NCI-H1417 (cell line): ENCODE measurements at regions not wholly inside any gene's neighbourhood (a gene's known extent, or its start where the extent isn't known, plus 50 kb on each side); places are given as distances from the start of the nearest gene placed in this dataset.

Source experiments
- DNase-seq, 3 experiments: peaks; one replicate each; lab custom pipeline; 2025; lab: John Stamatoyannopoulos, UW

DNA sequence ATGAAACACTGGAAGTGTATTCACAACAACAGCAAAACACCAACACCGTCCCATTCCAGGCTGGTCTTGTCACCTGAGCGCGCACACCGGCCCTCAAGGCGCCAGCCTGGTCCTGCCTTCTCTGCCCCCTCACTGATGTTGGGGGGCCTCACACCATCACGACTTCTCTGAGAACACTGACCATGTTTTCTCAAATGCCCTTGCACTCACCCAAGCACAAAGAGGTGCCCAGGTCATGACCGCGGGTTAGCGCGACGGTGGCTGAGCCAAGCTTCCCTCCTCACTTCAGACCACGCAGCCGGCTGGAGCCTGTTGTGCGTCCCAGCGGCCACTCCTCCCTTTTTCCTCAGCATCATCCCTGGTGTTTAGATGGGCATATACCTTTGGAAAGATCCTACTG is 101.3 kb upstream of the SALL3 start:
- no peak for DNase-seq

DNA sequence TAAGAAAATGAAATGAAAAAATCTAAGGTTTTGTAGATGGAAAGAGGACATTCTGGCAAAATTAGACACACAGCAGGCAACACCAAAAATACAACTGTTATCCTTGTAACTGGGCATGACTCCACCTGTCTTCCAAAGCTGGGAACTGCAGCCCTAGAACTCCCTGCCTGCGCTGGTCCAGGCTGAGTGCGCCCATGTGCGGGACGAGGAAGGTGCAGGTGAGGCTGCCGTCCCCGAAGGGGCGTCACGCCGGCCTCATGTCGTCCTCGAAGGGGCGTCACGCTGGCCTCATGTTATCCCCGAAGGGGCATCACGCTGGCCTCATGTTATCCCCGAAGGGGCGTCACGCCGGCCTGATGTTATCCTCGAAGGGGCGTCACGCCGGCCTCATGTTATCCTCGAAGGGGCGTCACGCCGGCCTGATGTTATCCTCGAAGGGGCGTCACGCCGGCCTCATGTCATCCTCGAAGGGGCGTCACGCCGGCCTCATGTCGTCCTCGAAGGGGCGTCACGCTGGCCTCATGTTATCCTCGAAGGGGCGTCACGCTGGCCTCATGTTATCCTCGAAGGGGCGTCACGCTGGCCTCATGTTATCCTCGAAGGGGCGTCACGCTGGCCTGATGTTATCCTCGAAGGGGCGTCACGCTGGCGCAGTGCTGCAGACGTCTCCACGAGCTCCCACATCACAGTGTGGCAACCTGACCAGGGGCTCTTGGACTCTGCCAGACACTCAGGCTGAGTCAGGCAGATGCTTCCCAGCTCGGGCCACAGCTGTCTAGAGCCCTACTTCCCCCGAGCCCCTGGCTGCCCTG is 100.3 kb upstream of the SALL3 start:
- peak in 1 of 3 experiments; percentile 38 for DNase-seq

GRCh38 chr18:78882585-78882984 is 97.0 kb upstream of the SALL3 start:
- no peak for DNase-seq

DNA sequence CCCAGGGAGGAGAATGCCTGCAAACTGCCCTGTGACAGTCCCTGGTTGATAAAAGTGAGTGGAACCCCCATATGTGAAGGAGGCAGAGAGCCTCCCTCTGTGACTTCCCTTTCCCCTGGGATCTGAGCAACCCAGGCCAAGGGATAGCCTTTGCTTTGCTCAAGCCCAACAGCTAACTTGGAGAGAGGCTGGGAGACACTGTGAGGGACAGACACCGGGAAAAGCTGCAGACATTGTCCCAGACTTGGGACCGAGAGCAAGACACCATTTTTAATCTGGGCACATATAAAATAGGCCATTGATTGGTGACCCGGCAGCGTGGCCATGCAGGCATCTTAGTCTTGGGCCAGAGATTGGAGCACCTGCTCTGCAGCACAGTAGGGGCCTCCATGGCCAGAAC is 96.1 kb upstream of the SALL3 start:
- no peak for DNase-seq

- no peak for DNase-seq
Measured at GRCh38 chr18:78884502-78884901, 95.1 kb upstream of the SALL3 start.

- no peak for DNase-seq
Measured at GRCh38 chr18:78889250-78889649, 90.4 kb upstream of the SALL3 start.

- DNase-seq = no peak
Measured at GRCh38 chr18:78890388-78890787, 89.2 kb upstream of the SALL3 start.

- DNase-seq = peak in 2 of 3 experiments; percentile 31 to 79
Measured at GRCh38 chr18:78891185-78891762, 88.3 kb upstream of the SALL3 start.

GRCh38 chr18:78892177-78892576 is 87.4 kb upstream of the SALL3 start:
- DNase-seq = no peak

- no peak for DNase-seq
Measured at GRCh38 chr18:78892721-78893120, 86.9 kb upstream of the SALL3 start.

GRCh38 chr18:78893281-78894032 is 86.2 kb upstream of the SALL3 start:
- DNase-seq = peak in 2 of 3 experiments; percentile 55 to 85

- no peak for DNase-seq
Measured at GRCh38 chr18:78894033-78894305, 85.6 kb upstream of the SALL3 start.

DNA sequence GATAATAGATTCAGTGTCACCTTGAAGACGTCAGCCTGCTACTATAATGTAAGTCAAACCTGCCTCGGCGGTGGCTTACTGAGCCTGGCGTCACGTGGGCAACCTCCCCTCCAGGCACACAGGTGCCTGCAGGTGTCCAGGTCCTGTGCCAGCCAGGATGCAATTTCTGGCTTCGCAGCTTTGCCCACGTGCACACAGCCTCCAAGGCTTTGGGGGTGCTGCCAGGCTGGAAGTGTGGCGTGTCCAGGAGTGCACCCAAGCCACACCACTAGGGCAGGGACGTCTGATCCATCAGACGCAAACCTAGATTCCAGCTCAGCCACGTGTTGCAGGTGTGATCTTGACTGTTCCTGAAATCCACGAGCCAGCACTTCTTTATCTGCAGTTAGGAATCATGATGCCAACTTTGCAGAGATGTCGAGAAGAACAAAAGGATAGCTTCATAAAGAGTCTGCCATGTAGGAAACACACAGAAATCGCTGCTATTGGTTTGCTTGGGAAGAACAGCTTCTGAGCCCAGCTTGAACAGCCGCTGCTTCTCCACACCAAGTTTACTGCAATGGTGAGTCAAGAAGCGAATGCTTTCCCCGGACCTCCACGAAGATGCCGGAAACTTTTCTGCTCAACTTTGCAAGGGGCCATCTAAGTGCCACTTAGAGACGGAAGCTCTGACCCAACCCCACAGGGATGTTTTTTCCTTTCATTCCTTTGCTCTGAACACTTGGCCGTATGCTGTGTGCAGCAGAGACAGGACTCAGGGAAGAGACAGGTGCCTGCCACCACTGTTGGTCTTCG is 84.2 kb upstream of the SALL3 start:
- DNase-seq = no peak

DNA sequence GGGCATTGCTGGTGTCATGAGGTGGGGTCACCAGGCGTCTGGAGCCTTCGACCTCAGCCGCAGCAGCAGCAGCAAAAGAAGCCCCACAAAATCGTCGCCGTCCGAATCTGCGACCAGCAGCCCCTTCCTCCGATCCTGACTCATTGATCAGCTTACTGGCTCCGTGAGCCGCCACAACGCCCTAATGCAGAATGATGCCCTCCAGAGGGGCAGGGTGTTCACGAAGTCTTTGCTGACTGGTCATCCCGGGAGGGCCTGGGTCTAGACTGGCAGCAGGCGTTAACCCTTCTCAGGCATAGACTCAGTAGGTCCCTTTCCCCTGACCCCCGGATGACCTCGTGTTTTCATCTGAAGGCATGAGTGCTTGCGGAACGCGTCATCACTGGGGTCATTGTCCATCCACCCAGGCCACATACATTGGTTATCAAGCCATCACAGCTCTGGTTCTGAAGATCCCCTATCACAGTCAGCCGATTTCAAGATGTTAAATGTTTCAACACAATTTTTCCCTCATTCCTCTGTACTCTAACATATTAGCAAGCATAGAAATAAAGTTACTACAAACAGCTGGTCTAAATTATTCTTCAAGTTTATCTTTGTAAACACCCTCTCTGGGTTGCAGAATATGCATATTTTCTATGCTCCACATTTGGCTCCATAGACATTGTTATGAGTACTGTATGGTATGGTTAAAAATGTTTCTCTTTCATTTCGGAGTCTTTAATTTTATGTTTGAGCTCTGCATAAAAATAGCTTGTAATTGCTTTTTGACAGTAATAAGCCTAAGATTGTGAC is 83.3 kb upstream of the SALL3 start:
- no peak for DNase-seq

GRCh38 chr18:78898066-78898465 is 81.6 kb upstream of the SALL3 start:
- DNase-seq = no peak

DNA sequence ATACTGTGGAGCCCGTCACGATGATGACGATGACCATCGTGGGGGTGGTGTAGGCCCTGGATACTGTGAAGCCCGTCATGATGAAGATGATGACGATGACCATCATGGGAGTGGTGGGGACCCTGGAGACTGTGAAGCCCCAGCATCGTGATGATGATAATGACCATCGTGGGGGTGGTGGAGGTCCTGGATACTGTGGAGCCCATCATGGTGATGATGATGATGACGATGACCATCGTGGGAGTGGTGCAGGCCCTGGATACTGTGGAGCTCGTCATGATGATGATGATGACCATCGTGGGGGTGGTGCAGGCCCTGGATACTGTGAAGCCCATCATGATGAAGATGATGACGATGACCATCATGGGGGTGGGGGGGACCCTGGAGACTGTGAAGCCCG is 81.0 kb upstream of the SALL3 start:
- DNase-seq = no peak

DNA sequence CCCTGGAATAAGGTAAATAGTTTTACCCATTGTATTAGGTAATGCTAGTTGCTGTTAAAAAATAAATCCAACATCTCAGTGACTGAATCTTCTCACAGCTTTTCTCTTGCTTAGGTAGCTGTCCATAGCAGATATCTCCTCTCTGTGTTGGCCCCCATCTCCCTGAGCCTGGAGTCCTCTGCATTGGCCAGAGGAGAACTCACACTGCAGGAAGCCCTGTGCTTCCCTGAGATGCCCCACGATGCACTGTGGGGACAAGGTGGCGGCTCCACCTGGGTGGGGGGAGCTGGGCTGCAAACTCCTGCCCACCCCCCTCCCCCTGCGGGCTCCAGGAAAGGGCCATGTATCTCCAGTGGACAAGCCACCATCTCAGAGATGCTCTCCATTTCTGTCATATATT is 80.4 kb upstream of the SALL3 start:
- DNase-seq = no peak

- DNase-seq = no peak
Measured at GRCh38 chr18:78900938-78901909, 78.4 kb upstream of the SALL3 start.

DNA sequence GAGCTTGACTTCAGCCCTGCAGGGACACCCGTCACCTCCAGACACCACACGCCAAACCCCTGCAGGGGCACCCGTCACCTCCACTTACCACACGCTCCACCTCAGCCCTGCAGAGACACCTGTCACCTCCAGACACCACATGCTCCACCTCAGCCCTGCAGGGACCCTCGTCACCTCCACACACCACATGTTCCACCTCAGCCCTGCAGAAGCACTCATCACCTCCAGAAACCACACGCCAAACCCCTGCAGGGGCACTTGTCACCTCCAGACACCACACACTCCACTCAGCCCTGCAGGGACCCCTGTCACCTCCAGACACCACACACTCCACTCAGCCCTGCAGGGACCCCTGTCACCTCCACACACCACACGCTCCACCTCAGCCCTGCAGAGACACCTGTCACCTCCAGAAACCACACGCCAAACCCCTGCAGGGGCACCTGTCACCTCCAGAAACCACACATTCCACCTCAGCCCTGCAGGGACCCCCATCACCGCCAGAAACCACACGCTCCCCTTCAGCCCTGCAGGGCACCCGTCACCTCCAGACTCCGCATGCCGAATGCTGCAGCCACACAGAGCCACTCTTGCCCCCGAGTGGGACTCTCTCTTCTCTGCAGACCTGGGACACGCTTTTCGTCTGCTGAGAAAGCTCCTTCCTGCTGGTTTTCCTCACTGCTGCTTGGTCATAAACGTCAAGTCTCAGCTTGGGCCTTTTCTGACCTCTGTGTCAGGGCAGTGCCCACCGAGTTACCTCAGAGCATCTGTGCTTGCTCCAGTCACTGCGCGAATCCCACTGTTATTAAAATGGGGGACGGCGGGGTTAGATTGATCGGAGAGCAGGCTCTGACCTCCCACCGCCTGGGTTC is 77.5 kb upstream of the SALL3 start:
- no peak for DNase-seq
